Upper lobe of left lung (tissue), 4 donors: ENCODE measurements at regions not wholly inside any gene's neighbourhood (a gene's known extent, or its start where the extent isn't known, plus 50 kb on each side); places are given as distances from the start of the nearest gene placed in this dataset.

Source experiments
- CTCF ChIP-seq, 6 experiments: fragments of 450-650 bp in 4 of 6; fragments of 200-600 bp in 2 of 6; sonication (generic) in 2 of 6; IDR thresholded peaks; one replicate each; pipeline ENCODE4 v1.5.1; 2016 to 2019; ENCODE audit warnings: antibody characterized with exemption in 6 of 6
- EP300 ChIP-seq, 4 donors: sonication (generic); formaldehyde crosslinking; IDR thresholded peaks; one replicate each; pipeline ENCODE4 v1.5.1; 2017; ENCODE audit warnings: antibody characterized with exemption in 4 of 4, control low read depth in 2 of 4

- no peak for TF ChIP-seq CTCF (IDR thresholded peaks at IDR 0.05)
- no peak for TF ChIP-seq EP300 (IDR thresholded peaks at IDR 0.05)
Observed at GRCh38 chr7:89887489-89887888, 266.8 kb upstream of the STEAP1 start.
